Endothelial cell (in vitro differentiated cells): ENCODE measurements at regions not wholly inside any gene's neighbourhood (a gene's known extent, or its start where the extent isn't known, plus 50 kb on each side); places are given as distances from the start of the nearest gene placed in this dataset.

Source experiments
- DNase-seq: peaks from one replicate; pipeline ENCODE4 v3.0.0; 2021; ENCODE audit warnings: low spot score
- H3K27ac Mint-ChIP-seq: one replicate; pipeline ENCODE4 v1.8.0; 2021; ENCODE audit warnings: mixed read lengths, inconsistent platforms; ENCODE audit not compliant: unreplicated experiment
- H3K27me3 Mint-ChIP-seq: one replicate; pipeline ENCODE4 v1.8.0; 2021; ENCODE audit warnings: mild to moderate bottlenecking, moderate library complexity, mixed read lengths, inconsistent platforms; ENCODE audit not compliant: unreplicated experiment
- H3K36me3 Mint-ChIP-seq: one replicate; pipeline ENCODE4 v1.8.0; 2021; ENCODE audit warnings: mild to moderate bottlenecking, low read depth, mixed read lengths, inconsistent platforms; ENCODE audit not compliant: unreplicated experiment
- H3K4me1 Mint-ChIP-seq: one replicate; pipeline ENCODE4 v1.8.0; 2021; ENCODE audit warnings: mild to moderate bottlenecking, mixed read lengths, inconsistent platforms; ENCODE audit not compliant: unreplicated experiment
- H3K4me3 Mint-ChIP-seq: one replicate; pipeline ENCODE4 v1.8.0; 2021; ENCODE audit warnings: mild to moderate bottlenecking, mixed read lengths, inconsistent platforms; ENCODE audit not compliant: unreplicated experiment
- H3K9me3 Mint-ChIP-seq: one replicate; pipeline ENCODE4 v1.8.0; 2021; ENCODE audit warnings: mixed read lengths, inconsistent platforms; ENCODE audit not compliant: unreplicated experiment
- TF ChIP-seq, protein P1 (sequence below): fragments of 200-600 bp; sonication (generic); IDR thresholded peaks from one replicate; pipeline ENCODE4 v1.5.0; 2021; ENCODE audit warnings: antibody characterized with exemption; ENCODE audit not compliant: unreplicated experiment

DNA sequence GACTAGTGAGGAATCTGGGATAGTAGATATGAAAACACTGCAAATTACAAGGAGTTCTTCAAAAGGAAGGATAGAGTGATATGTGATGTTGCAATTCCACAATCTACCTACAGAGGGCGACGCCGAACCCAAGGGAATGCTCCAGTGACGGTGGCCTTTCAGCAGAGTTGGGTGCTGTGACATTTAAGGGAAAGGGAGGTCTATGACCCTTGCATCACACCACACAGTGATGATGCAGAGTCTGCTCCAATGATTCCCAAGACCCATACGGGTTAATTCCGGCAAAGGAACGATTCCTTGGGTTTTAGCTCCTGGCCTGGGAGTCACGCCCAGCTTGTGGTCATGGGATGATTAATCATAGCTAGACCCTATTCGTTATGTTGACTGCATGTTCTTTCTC, 123.0 kb upstream of the IGSF21 start:
- DNase-seq = peak; percentile 41
- Mint-ChIP-seq H3K4me3 (no peak overlapping the region), H3K4me1 (no peaks in the 10 kb centered on the region), H3K27me3 (no peaks in the 10 kb centered on the region), H3K9me3 (no peaks in the 10 kb centered on the region), H3K36me3 (no peaks in the 10 kb centered on the region), H3K27ac (no peak overlapping the region)
- TF ChIP-seq, protein P1, sequence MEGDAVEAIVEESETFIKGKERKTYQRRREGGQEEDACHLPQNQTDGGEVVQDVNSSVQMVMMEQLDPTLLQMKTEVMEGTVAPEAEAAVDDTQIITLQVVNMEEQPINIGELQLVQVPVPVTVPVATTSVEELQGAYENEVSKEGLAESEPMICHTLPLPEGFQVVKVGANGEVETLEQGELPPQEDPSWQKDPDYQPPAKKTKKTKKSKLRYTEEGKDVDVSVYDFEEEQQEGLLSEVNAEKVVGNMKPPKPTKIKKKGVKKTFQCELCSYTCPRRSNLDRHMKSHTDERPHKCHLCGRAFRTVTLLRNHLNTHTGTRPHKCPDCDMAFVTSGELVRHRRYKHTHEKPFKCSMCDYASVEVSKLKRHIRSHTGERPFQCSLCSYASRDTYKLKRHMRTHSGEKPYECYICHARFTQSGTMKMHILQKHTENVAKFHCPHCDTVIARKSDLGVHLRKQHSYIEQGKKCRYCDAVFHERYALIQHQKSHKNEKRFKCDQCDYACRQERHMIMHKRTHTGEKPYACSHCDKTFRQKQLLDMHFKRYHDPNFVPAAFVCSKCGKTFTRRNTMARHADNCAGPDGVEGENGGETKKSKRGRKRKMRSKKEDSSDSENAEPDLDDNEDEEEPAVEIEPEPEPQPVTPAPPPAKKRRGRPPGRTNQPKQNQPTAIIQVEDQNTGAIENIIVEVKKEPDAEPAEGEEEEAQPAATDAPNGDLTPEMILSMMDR = peak; percentile 91

DNA sequence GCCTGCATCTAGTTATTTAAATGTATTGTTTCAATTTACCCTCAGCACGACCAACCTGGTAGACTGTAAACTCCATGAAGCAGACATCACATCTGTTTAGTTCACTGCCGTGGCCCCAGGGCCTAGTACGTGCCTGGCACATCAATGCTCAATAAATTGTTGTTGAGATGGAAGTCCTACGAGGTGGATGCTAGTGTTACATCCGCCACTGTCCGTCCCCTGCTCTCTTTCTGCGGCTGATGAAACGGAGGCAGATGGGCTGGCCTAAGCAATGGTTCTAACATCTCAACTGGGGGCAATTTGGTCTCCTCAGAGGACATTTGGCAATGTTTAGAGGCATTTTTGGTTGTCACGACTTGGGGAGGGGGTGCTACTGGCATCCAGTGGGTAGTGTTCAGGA, 121.4 kb upstream of the IGSF21 start:
- no peak for DNase-seq
- TF ChIP-seq, protein P1 = no peak
- Mint-ChIP-seq H3K9me3 (no peaks in the 10 kb centered on the region), H3K27ac (no peak overlapping the region), H3K36me3 (no peaks in the 10 kb centered on the region), H3K4me1 (no peaks in the 10 kb centered on the region), H3K27me3 (peaks cover under 1% of the 10 kb centered on the region), H3K4me3 (no peak overlapping the region)

DNA sequence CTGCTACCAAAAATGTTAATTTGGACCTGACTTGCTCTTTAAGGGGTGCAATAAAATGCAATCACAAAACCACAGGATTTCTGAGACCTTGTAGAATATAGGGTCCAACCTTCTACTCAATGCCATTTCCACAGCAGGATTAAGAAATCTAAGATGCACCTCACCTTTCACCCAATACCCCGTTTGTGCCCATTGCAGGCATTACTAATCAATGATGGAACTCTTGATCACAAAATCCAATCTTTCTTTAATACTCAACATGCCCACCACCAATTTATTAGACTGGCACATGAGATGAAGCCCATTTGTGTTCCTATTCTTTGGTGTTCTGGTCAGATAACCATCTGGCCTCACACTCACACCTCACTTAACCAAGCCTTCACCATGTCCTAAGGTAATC, 117.2 kb upstream of the IGSF21 start:
- H3K9me3 Mint-ChIP-seq = no peaks in the 10 kb centered on the region
- TF ChIP-seq, protein P1 = no peak
- peaks cover 2% of the 10 kb centered on the region for H3K27me3 Mint-ChIP-seq
- H3K4me3 Mint-ChIP-seq = no peak overlapping the region
- no peaks in the 10 kb centered on the region for H3K4me1 Mint-ChIP-seq
- H3K36me3 Mint-ChIP-seq = no peaks in the 10 kb centered on the region
- no peak overlapping the region for H3K27ac Mint-ChIP-seq
- DNase-seq = no peak

DNA sequence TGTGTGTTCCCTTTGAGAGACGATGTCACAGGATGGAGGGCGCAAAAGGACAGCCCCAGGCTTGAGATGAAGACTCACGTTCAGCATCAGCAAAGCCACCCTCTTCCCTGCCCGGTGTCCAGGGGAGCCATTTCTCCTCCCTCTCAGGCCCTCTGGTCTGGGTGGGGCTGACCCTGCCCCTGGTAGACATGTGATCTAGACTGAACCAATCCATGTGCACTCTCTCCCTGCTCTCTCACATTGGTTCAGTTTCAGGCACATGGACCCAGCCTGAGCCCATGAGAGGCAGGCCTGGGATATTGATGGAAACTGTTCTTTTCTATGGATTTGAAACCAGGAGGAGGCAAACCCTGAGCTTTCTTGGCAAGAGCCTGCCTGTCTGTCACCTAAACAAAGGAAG, 115.6 kb upstream of the IGSF21 start:
- TF ChIP-seq, protein P1 = no peak
- no peaks in the 10 kb centered on the region for H3K36me3 Mint-ChIP-seq
- peaks cover 2% of the 10 kb centered on the region for H3K27me3 Mint-ChIP-seq
- no peak overlapping the region for H3K27ac Mint-ChIP-seq
- H3K9me3 Mint-ChIP-seq = no peaks in the 10 kb centered on the region
- no peak overlapping the region for H3K4me3 Mint-ChIP-seq
- no peak for DNase-seq
- H3K4me1 Mint-ChIP-seq = no peaks in the 10 kb centered on the region

DNA sequence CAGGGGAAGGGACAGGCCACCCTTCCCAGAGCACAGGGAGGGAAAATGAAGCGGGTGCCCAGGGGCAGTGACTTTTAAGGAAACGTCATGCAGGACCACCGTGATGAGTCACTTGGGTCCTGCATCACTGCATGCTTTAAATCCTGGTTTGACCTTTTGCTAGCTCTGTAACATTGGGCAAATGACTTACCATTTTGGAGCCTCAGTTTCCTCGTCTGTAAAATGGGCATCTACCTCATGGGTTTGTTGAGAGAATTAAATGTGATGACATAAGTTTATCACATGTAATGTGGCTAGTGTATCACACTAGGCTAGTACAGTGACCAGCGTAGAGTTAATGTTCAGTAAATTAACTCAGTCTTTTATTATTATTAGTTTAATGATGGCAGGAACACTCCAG, 114.8 kb upstream of the IGSF21 start:
- H3K4me3 Mint-ChIP-seq = no peak overlapping the region
- H3K36me3 Mint-ChIP-seq = no peaks in the 10 kb centered on the region
- H3K9me3 Mint-ChIP-seq = no peaks in the 10 kb centered on the region
- H3K27me3 Mint-ChIP-seq = peaks cover 5% of the 10 kb centered on the region
- DNase-seq = no peak
- no peak overlapping the region for H3K27ac Mint-ChIP-seq
- TF ChIP-seq, protein P1 = no peak
- H3K4me1 Mint-ChIP-seq = no peaks in the 10 kb centered on the region
